SK-N-MC (cell line): ENCODE measurements at regions not wholly inside any gene's neighbourhood (a gene's known extent, or its start where the extent isn't known, plus 50 kb on each side); places are given as distances from the start of the nearest gene placed in this dataset.

ENCODE experiments used
- DNase-seq: peaks from one replicate; pipeline ENCODE4 v3.0.0-alpha.2; 2011; ENCODE audit warnings: low read depth, low spot score
- H3K27ac ChIP-seq: fragments of 200-600 bp; sonication (generic); 2 replicates; pipeline ENCODE4 v1.5.1; 2016; ENCODE audit warnings: mixed run types
- H3K36me3 ChIP-seq: fragments of 200-600 bp; sonication (generic); 2 replicates; pipeline ENCODE4 v1.6.1; 2017; ENCODE audit warnings: antibody characterized with exemption, low read length, mixed read lengths; ENCODE audit not compliant: insufficient read depth
- H3K4me3 ChIP-seq: fragments of 200-600 bp; sonication (generic); 2 replicates; pipeline ENCODE4 v1.5.1; 2016
- H3K9ac ChIP-seq: fragments of 200-600 bp; sonication (generic); 2 replicates; pipeline ENCODE4 v1.8.0; 2017; ENCODE audit warnings: mixed run types, mixed read lengths; ENCODE audit not compliant: insufficient read length
- H3K9me3 ChIP-seq: fragments of 200-600 bp; sonication (generic); 2 replicates; pipeline ENCODE4 v1.6.1; 2017; ENCODE audit warnings: low read depth, mild to moderate bottlenecking, antibody characterized with exemption, low read length, moderate library complexity, mixed read lengths
- EZH2 ChIP-seq: fragments of 200-600 bp; sonication (generic); IDR thresholded peaks from one replicate; pipeline ENCODE4 v1.6.1; 2017; ENCODE audit warnings: antibody characterized with exemption
- FOXP2 ChIP-seq: optimal IDR thresholded peaks from 2 replicates; pipeline ENCODE3; 2011; ENCODE audit warnings: mild to moderate bottlenecking, moderate library complexity; ENCODE audit not compliant: insufficient read depth; ENCODE audit errors: extremely low read length, control extremely low read depth
- POLR2AphosphoS5 ChIP-seq: IDR thresholded peaks from 2 replicates; pipeline ENCODE4 v1.6.1; 2012; ENCODE audit warnings: mild to moderate bottlenecking, low read depth, low read length, borderline replicate concordance

DNA sequence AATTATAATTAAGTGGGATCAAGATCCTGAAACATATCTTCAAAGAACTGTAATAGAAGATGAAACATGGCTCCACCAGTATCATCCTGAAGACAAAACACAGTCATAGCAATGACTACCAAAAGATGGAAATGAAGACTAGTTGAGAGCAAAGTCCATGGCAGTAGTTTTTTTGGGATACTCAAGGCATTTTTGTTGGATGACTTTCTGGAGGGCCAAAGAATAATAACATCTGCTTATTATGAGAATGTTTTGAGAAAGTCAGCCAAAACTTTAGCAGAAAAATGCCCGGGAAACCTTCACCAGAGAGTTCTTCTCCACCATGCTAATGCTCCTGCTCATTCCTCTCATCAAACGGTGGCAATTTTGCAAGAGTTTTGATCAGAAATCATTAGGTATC, 809.4 kb upstream of the RAG2 start:
- no peaks in the 10 kb centered on the region for H3K36me3 ChIP-seq
- TF ChIP-seq FOXP2 (no peak), EZH2 (no peak), POLR2AphosphoS5 (no peak)
- H3K9me3 ChIP-seq = no peaks in the 10 kb centered on the region
- H3K9ac ChIP-seq = no peak overlapping the region
- no peak overlapping the region for H3K27ac ChIP-seq
- H3K4me3 ChIP-seq = no peak overlapping the region
- DNase-seq = no peak

DNA sequence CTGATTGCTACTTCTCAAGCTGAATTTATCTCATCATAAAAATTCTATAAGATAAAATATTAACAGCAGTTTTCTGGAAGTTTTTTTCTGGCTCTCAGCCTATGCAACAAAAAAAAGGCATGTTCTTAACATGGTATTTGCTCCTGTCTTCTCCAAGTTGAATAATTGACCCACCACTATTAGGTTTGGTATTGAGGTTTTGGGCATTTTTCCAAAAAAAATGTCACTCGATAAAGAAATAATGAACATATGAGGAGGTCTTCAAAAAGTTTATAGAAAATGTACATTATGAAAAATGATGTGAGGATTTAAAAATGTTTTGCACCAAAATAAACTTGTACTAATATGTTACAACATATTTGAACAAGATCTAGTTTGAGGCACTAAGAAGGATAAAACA, 808.6 kb upstream of the RAG2 start:
- DNase-seq = no peak
- no peak for TF ChIP-seq FOXP2
- TF ChIP-seq POLR2AphosphoS5 = no peak
- TF ChIP-seq EZH2 = no peak
- H3K27ac ChIP-seq = no peak overlapping the region
- H3K36me3 ChIP-seq = no peaks in the 10 kb centered on the region
- H3K9ac ChIP-seq = no peak overlapping the region
- no peaks in the 10 kb centered on the region for H3K9me3 ChIP-seq
- no peak overlapping the region for H3K4me3 ChIP-seq

DNA sequence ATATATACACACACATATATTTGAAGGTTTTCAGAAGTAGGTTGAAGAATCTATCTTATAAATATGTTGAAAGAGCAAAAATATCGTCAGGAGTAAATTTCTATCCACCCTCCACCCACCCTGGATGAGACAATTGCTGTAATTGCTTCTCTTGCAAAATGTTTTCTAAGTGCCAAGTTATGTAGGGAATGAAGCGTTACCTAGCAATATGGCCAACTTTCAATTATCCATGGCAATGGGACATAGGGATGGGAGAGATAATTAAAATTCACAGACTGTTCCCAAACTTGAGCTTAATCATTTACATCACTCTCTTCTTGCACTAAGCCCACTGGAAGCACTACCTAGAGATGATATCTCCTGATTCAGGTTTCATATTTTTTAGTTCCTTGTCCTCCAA, 806.2 kb upstream of the RAG2 start:
- Histone ChIP-seq H3K36me3 (no peaks in the 10 kb centered on the region), H3K9ac (no peak overlapping the region), H3K4me3 (no peak overlapping the region), H3K27ac (no peak overlapping the region), H3K9me3 (no peaks in the 10 kb centered on the region)
- no peak for DNase-seq
- no peak for TF ChIP-seq POLR2AphosphoS5
- TF ChIP-seq EZH2 = no peak
- no peak for TF ChIP-seq FOXP2

DNA sequence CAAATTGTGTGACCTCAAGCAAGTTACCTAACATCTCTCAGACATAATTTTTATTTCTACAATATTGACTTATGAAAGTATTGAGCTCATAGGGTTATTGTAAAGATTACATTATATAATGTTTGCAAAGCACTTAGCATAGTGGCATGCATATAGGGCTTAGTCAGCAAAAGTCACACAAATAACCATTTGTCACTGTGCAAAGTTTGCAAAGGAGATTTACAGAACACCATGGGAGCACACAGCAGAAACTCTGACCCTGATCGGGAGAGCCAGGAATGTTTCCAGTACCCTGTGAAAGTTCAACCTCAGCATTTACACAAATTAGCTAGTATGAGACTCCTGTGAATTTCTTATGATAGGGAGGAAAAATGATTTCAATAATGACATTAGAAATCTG, 804.6 kb upstream of the RAG2 start:
- TF ChIP-seq POLR2AphosphoS5 = no peak
- H3K4me3 ChIP-seq = no peak overlapping the region
- H3K36me3 ChIP-seq = no peaks in the 10 kb centered on the region
- no peak for DNase-seq
- no peak overlapping the region for H3K27ac ChIP-seq
- H3K9me3 ChIP-seq = no peaks in the 10 kb centered on the region
- H3K9ac ChIP-seq = no peak overlapping the region

DNA sequence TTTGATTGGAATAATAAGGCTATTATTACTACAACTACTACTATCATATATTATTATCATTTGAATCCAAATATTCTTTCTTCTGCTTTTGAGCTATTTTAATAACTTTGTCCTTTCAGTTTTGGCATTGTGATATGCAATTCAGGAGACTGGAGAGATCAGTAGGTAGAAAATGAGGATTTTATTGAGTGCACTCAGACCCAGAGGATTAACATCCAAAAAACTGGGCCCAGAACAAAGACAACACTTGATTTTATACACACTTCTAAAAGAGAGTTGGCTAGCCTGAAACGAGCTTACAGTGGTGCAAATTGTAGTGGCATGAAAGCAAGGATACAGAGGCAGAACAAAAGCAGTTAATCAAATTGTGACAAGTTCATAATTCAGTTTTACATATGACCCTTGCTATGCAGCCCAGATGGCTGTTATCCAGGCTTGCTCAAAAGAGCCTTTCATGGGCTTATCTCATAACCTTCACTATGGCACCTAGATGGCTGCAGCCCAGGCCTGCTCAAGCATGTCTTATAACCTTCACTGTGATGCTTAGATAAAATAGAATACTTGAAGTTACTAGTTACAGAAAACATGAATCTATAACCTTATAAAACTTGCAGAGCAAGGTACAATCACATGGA, 796.3 kb upstream of the RAG2 start:
- DNase-seq = no peak
- H3K36me3 ChIP-seq = no peaks in the 10 kb centered on the region
- peaks cover 9% of the 10 kb centered on the region; the same call in 1 of the 2 replicates for H3K9me3 ChIP-seq
- no peak overlapping the region for H3K9ac ChIP-seq
- H3K4me3 ChIP-seq = no peak overlapping the region
- no peak overlapping the region for H3K27ac ChIP-seq
- TF ChIP-seq FOXP2 = no peak
- no peak for TF ChIP-seq POLR2AphosphoS5
- TF ChIP-seq EZH2 = no peak

DNA sequence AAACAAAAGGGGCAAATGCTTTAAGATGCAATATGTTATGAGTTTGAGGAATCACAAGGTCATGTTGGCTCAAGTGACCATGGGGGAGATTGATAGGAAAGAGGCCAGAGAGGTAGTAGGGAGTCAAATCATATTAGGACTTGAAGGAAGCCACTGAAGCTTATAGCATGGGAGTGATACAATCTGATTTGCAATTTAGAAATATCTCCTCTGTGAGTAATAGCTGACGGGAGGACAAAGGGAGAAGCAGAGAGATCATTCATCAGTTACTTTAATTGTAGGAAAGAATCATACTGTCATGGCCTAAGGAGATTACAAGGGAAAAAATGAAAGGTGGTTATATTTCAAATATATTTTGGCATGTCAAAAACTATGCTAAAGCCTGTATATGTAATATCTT, 793.6 kb upstream of the RAG2 start:
- H3K9ac ChIP-seq = no peak overlapping the region
- no peaks in the 10 kb centered on the region for H3K36me3 ChIP-seq
- no peak overlapping the region for H3K27ac ChIP-seq
- H3K9me3 ChIP-seq = peaks cover 9% of the 10 kb centered on the region; the same call in 1 of the 2 replicates
- DNase-seq = no peak
- no peak for TF ChIP-seq FOXP2
- TF ChIP-seq EZH2 = no peak
- no peak for TF ChIP-seq POLR2AphosphoS5
- no peak overlapping the region for H3K4me3 ChIP-seq

DNA sequence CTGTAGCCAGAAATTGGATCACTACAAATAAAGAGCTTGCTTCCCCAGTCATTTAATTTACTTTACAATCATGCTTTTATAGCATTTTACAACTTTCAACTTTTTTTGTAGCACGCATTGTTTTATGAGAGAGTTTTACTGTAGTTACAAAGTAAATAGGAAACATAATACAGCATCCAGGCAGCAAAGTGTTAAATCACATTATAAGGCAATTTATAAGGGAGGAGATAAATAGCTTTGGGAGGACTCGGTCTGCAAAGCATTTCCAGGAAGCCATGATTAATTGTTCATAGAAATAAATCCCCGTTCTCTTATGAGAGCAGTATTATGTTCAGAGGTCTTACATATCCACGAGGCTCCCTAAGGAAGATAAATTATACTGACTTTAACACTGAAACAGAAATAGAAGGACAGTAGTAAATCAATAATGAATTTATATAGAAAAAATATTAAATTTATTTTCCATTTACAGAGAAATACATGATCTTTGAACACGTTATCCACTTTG, 792.6 kb upstream of the RAG2 start:
- Histone ChIP-seq H3K27ac (no peak overlapping the region), H3K9me3 (peaks cover 9% of the 10 kb centered on the region; the same call in 1 of the 2 replicates), H3K36me3 (no peaks in the 10 kb centered on the region), H3K4me3 (no peak overlapping the region), H3K9ac (no peak overlapping the region)
- DNase-seq = no peak
- no peak for TF ChIP-seq EZH2
- no peak for TF ChIP-seq FOXP2
- TF ChIP-seq POLR2AphosphoS5 = no peak

DNA sequence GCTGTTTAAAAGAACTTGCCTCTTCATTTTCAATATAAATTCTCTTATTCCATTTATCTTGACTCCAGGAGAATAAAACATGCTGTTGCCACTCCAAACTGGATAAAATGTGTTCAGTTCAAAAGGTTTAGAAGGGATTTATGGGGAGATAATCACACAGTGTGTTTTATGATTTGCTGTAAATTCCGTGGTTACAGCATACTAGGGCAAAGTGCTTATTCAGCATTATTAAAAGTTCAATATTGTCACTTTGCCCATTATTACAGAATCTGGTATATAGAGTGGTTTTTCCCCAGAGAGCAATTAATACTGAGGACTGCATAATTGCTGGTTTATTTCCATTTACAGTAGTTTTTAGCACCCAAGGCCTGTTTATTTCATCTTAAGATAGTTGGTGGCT, 780.9 kb upstream of the RAG2 start:
- Histone ChIP-seq H3K27ac (peak overlapping the region; percentile 66), H3K9me3 (no peaks in the 10 kb centered on the region), H3K4me3 (peak overlapping the region; percentile 56), H3K36me3 (no peaks in the 10 kb centered on the region), H3K9ac (no peak overlapping the region)
- DNase-seq = peak; percentile 72
- TF ChIP-seq EZH2 (no peak), FOXP2 (peak; percentile 33), POLR2AphosphoS5 (peak; percentile 72; the same call in 1 of the 2 replicates)

DNA sequence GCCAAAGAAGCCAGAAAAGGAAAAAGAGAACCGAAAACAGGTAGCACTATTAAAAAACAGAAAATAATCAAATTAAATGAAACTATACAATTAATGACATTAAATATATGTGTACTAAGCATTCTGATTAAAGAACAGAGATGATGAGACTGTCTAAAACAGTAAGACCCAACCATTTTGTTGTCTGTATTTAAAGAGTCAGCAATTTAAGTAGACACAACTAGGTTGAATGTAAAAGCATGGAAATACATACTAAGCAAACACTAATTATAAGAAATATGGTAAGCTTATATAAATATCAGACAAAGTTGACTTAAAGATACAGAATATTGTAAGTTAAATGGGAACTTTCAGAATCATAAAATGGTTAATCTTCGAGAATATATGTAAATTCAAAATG, 774.6 kb upstream of the RAG2 start:
- TF ChIP-seq FOXP2 (no peak), EZH2 (no peak), POLR2AphosphoS5 (no peak)
- DNase-seq = no peak
- no peaks in the 10 kb centered on the region for H3K9me3 ChIP-seq
- H3K9ac ChIP-seq = no peak overlapping the region
- no peak overlapping the region for H3K27ac ChIP-seq
- no peak overlapping the region for H3K4me3 ChIP-seq
- no peaks in the 10 kb centered on the region for H3K36me3 ChIP-seq
